ENCODE measurements at regions not wholly inside any gene's neighbourhood (a gene's known extent, or its start where the extent isn't known, plus 50 kb on each side); places are given as distances from the start of the nearest gene placed in this dataset.

DNA sequence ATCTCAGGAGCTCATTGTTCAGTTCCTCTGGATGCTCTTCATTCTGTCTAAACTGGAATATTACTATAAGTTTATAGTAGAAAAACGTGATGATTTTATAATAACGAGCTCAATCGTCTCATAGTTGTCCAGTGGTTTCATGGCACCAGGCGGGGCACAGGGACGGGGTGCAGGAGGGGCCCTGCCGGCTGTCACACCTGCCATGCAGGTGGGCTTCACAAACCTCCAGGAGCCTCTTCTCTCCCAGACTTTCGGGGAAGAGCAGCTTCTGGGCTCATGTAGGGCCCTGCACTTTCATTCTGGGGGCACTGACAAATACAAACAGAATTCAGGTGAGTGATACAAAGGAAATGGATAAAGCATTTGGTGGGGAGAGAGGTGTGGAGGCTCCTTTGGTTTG, 146.9 kb upstream of the KLF6 start:
- peaks cover 2% of the 10 kb centered on the region; the same call in 1 of the 2 replicates for H3K27me3 Mint-ChIP-seq (ENCODE audit: low read depth)

More for the DNA sequence above, 146.9 kb upstream of the KLF6 start:
- Mint-ChIP-seq H3K36me3 (ENCODE audit: insufficient read depth in 1 of 3, low read depth in 3 of 3) (no peaks in the 10 kb centered on the region), H3K9me3 (no peaks in the 10 kb centered on the region), H3K27ac (no peak overlapping the region), H3K4me1 (peaks cover 5 to 7% of the 10 kb centered on the region in 2 experiments), H3K4me3 (no peak overlapping the region)
- no peaks in the 10 kb centered on the region for H3K79me2 ChIP-seq (ENCODE audit: insufficient read depth, low read length)
- H3K4me1 ChIP-seq (ENCODE audit: insufficient read depth, low read length): no peaks in the 10 kb centered on the region
- no peaks in the 10 kb centered on the region for H4K20me1 ChIP-seq (ENCODE audit: control insufficient read depth, insufficient read depth, insufficient read length)
- H3T11ph ChIP-seq (ENCODE audit: low read length): no peak overlapping the region
- no peaks in the 10 kb centered on the region for H3K23me2 ChIP-seq (ENCODE audit: insufficient read length, low read depth, low read length, poor library complexity, severe bottlenecking)
- no peak overlapping the region for H3K23ac ChIP-seq (ENCODE audit: insufficient read length, low read depth, low read length)
- H2AFZ ChIP-seq (ENCODE audit: low read length): no peak overlapping the region
- H2AK5ac ChIP-seq (ENCODE audit: insufficient read length, low read length): no peak overlapping the region
- no peak overlapping the region for H2BK12ac ChIP-seq (ENCODE audit: insufficient read length, low read depth, low read length)
- H3K4me2 ChIP-seq (ENCODE audit: insufficient read depth, insufficient read length, low read length): no peak overlapping the region
- TF ChIP-seq, protein P1, sequence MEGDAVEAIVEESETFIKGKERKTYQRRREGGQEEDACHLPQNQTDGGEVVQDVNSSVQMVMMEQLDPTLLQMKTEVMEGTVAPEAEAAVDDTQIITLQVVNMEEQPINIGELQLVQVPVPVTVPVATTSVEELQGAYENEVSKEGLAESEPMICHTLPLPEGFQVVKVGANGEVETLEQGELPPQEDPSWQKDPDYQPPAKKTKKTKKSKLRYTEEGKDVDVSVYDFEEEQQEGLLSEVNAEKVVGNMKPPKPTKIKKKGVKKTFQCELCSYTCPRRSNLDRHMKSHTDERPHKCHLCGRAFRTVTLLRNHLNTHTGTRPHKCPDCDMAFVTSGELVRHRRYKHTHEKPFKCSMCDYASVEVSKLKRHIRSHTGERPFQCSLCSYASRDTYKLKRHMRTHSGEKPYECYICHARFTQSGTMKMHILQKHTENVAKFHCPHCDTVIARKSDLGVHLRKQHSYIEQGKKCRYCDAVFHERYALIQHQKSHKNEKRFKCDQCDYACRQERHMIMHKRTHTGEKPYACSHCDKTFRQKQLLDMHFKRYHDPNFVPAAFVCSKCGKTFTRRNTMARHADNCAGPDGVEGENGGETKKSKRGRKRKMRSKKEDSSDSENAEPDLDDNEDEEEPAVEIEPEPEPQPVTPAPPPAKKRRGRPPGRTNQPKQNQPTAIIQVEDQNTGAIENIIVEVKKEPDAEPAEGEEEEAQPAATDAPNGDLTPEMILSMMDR (conservative IDR thresholded peaks at IDR 0.05): no peak
- no peaks in the 10 kb centered on the region for H3K79me1 ChIP-seq (ENCODE audit: insufficient read depth, low read depth, low read length, poor library complexity, severe bottlenecking)
- H3K27me3 ChIP-seq (ENCODE audit: insufficient read depth, low read length): no peaks in the 10 kb centered on the region
- H3K9ac ChIP-seq (ENCODE audit: extremely low read depth, insufficient read length, low read length): no peak overlapping the region
- H3K9me3 ChIP-seq (ENCODE audit: control insufficient read depth, low read depth, low read length): no peaks in the 10 kb centered on the region
- H2BK20ac ChIP-seq (ENCODE audit: low read depth, low read length, poor library complexity, severe bottlenecking): no peak overlapping the region
- no peak overlapping the region for H2BK5ac ChIP-seq (ENCODE audit: insufficient read length, low read length)
- H2BK15ac ChIP-seq (ENCODE audit: low read depth, low read length): no peak overlapping the region
- no peak overlapping the region for H3K18ac ChIP-seq (ENCODE audit: insufficient read length, low read depth, low read length)
- no peak overlapping the region for H3K4ac ChIP-seq (ENCODE audit: low read depth, low read length)
- no peak overlapping the region for H3K56ac ChIP-seq (ENCODE audit: insufficient read length, low read depth, low read length)
- DNase-seq: no peak
- no peak overlapping the region for H4K91ac ChIP-seq (ENCODE audit: insufficient read length, low read depth, low read length)
- no CpG with 5 or more reads among the region's 7 CpGs for WGBS (ENCODE audit: extremely low coverage, insufficient read length, low lambda C conversion rate)
- no peak overlapping the region for H4K8ac ChIP-seq (replicated peaks; ENCODE audit: insufficient read length, low read depth, low read length)
- H4K5ac ChIP-seq (ENCODE audit: insufficient read length, low read depth, low read length): no peak overlapping the region
- no peak overlapping the region for H3K27ac ChIP-seq (ENCODE audit: insufficient read length, low read depth, low read length)
- no peak overlapping the region for H2BK120ac ChIP-seq (ENCODE audit: low read depth, low read length, poor library complexity, severe bottlenecking)
- H3K14ac ChIP-seq (ENCODE audit: insufficient read depth, low read length): no peak overlapping the region
